ENCODE measurements at regions not wholly inside any gene's neighbourhood (a gene's known extent, or its start where the extent isn't known, plus 50 kb on each side); places are given as distances from the start of the nearest gene placed in this dataset.

DNA sequence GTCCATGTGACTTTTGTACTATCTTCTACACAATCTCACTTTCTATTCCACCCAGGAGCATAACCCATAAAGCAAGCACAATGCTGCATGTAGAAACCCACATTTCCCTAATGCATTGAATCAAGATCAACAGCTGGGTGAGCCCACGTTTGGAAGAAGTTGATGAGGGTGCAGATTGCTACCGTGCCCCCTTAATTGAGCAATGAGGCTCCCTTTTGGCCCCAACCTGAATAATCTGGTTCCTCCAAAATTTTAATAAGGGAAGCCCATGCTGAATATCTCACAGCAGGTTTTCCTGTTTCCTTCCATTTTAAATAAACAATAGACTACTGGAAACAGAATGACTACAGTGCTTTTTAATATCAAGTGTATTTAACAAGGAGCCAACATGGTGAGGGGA is 403.6 kb upstream of the SGCG start:
- TF ChIP-seq, protein P1, sequence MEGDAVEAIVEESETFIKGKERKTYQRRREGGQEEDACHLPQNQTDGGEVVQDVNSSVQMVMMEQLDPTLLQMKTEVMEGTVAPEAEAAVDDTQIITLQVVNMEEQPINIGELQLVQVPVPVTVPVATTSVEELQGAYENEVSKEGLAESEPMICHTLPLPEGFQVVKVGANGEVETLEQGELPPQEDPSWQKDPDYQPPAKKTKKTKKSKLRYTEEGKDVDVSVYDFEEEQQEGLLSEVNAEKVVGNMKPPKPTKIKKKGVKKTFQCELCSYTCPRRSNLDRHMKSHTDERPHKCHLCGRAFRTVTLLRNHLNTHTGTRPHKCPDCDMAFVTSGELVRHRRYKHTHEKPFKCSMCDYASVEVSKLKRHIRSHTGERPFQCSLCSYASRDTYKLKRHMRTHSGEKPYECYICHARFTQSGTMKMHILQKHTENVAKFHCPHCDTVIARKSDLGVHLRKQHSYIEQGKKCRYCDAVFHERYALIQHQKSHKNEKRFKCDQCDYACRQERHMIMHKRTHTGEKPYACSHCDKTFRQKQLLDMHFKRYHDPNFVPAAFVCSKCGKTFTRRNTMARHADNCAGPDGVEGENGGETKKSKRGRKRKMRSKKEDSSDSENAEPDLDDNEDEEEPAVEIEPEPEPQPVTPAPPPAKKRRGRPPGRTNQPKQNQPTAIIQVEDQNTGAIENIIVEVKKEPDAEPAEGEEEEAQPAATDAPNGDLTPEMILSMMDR (IDR thresholded peaks at IDR 0.05), result no peak
- no peak for TF ChIP-seq POLR2A (IDR thresholded peaks at IDR 0.05)
